A673 (cell line): ENCODE measurements at regions not wholly inside any gene's neighbourhood (a gene's known extent, or its start where the extent isn't known, plus 50 kb on each side); places are given as distances from the start of the nearest gene placed in this dataset.

Experiments
- BruUV-seq: library from RNA; stranded (reverse); fragments of 400-500 nt; replicated peaks from 2 replicates; lab custom pipeline; 2021; lab: Mats Ljungman, UMichigan
- CTCF ChIA-PET: fragments of 300-600 bp; sonication (Branson Sonifier 250); formaldehyde crosslinking; loops from one replicate; lab custom pipeline; 2022; ENCODE audit warnings: antibody characterized with exemption; lab: Charles Lee
- POLR2A ChIA-PET: fragments of 300-600 bp; sonication (Branson Sonifier 250); formaldehyde crosslinking; loops from one replicate; lab custom pipeline; 2022; ENCODE audit warnings: antibody characterized with exemption; ENCODE audit not compliant: low non-redundant PET; lab: Charles Lee
- DNase-seq: peaks from one replicate; pipeline ENCODE4 v3.0.0-alpha.2; 2015; ENCODE audit warnings: low spot score
- H3K27ac ChIP-seq: fragments of 200-600 bp; sonication (generic); 2 replicates; pipeline ENCODE4 v1.5.1; 2016; ENCODE audit warnings: mixed run types, low read depth, mild to moderate bottlenecking, mixed read lengths, antibody characterized with exemption, low read length; ENCODE audit not compliant: poor library complexity, severe bottlenecking
- H3K27me3 ChIP-seq: fragments of 200-600 bp; sonication (generic); replicated peaks from 2 replicates; pipeline ENCODE4 v1.6.1; 2017; ENCODE audit warnings: mixed run types, low read depth, mild to moderate bottlenecking, mixed read lengths, antibody characterized with exemption, low read length; ENCODE audit not compliant: insufficient read depth, poor library complexity
- H3K36me3 ChIP-seq: fragments of 200-600 bp; sonication (generic); 2 replicates; pipeline ENCODE4 v1.6.1; 2016; ENCODE audit warnings: mixed run types, mild to moderate bottlenecking, mixed read lengths, antibody characterized with exemption, low read length; ENCODE audit not compliant: insufficient read depth, poor library complexity, severe bottlenecking
- H3K4me1 ChIP-seq: fragments of 200-600 bp; sonication (generic); 2 replicates; pipeline ENCODE4 v1.6.1; 2017; ENCODE audit warnings: mixed run types, mild to moderate bottlenecking, mixed read lengths, antibody characterized with exemption, low read length; ENCODE audit not compliant: insufficient read depth, poor library complexity, severe bottlenecking
- H3K4me3 ChIP-seq: fragments of 200-600 bp; sonication (generic); 2 replicates; pipeline ENCODE4 v1.5.1; 2016; ENCODE audit warnings: low read depth, mixed run types, mild to moderate bottlenecking, mixed read lengths, low read length; ENCODE audit not compliant: poor library complexity, severe bottlenecking
- H3K9me3 ChIP-seq: fragments of 200-600 bp; sonication (generic); 2 replicates; pipeline ENCODE4 v1.6.1; 2016; ENCODE audit warnings: mixed run types, low read depth, mild to moderate bottlenecking, mixed read lengths, antibody characterized with exemption, low read length; ENCODE audit not compliant: poor library complexity, severe bottlenecking
- EZH2 ChIP-seq: fragments of 200-600 bp; sonication (generic); IDR thresholded peaks from 2 replicates; pipeline ENCODE4 v1.6.1; 2017; ENCODE audit warnings: borderline replicate concordance, low read depth, mild to moderate bottlenecking, mixed read lengths, antibody characterized with exemption, low read length; ENCODE audit not compliant: poor library complexity, severe bottlenecking
- intact Hi-C: fragments of 100-400 bp; cut with micrococcal nuclease; formaldehyde crosslinking; loops from one replicate; pipeline ENCODE4 v1.10.0; 2022; ENCODE audit not compliant: unreplicated experiment
- TF ChIP-seq, protein P1 (sequence below): fragments of 300-800, 200-600 bp; sonication (generic); conservative IDR thresholded peaks from 2 replicates; pipeline ENCODE4 v1.5.1; 2017; ENCODE audit warnings: low read depth, mild to moderate bottlenecking, antibody characterized with exemption, low read length, moderate library complexity, mixed read lengths

DNA sequence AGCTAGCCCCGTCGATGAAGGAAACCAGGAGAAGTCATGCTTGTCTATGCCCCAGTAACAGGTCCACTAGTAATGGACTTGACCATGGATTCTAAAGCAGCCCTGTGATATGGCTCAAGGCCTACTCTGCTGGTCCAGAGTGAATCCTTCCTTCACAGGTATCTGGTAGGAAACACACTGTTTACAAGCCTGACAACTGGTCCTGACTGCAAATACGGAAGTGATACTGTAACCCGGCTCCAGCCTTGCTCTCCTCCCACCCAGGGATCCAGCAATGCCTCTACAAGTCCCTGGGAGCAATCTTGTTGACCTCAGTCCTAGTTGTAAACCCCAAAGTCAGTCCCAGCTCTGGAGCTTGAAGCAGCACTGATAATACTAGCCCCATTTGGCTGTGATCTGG is 239.2 kb upstream of the GRID2 start:
- ChIA-PET CTCF (no interaction called here), POLR2A (no interaction called here)
- BruUV-seq: no TSS peak
- Histone ChIP-seq H3K4me3 (no peak overlapping the region), H3K27ac (no peak overlapping the region), H3K4me1 (no peaks in the 10 kb centered on the region), H3K9me3 (no peaks in the 10 kb centered on the region), H3K27me3 (no peaks in the 10 kb centered on the region), H3K36me3 (no peaks in the 10 kb centered on the region)
- no peak for DNase-seq
- intact Hi-C loops: no loop called here
- TF ChIP-seq, protein P1, sequence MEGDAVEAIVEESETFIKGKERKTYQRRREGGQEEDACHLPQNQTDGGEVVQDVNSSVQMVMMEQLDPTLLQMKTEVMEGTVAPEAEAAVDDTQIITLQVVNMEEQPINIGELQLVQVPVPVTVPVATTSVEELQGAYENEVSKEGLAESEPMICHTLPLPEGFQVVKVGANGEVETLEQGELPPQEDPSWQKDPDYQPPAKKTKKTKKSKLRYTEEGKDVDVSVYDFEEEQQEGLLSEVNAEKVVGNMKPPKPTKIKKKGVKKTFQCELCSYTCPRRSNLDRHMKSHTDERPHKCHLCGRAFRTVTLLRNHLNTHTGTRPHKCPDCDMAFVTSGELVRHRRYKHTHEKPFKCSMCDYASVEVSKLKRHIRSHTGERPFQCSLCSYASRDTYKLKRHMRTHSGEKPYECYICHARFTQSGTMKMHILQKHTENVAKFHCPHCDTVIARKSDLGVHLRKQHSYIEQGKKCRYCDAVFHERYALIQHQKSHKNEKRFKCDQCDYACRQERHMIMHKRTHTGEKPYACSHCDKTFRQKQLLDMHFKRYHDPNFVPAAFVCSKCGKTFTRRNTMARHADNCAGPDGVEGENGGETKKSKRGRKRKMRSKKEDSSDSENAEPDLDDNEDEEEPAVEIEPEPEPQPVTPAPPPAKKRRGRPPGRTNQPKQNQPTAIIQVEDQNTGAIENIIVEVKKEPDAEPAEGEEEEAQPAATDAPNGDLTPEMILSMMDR: no peak
- TF ChIP-seq EZH2: no peak

DNA sequence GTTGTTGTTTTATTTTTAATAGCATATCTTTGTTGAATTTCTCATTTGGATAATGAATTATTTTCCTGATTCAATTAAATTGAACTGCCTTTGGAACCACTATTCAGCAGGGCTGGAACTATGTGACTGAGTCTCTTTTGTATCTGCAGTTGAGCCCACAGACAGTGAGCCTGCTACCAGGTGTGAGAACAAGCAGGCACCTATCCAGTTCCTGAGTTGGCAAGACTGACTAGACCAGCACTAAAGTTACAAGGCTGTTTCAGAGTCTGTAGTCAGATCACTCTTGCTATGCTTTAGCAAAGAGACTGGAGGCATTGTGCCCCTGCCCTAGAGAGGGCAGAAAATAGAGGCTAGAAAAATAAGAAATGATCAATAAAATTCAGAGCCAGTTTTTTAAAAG is 237.3 kb upstream of the GRID2 start:
- ChIA-PET CTCF (no interaction called here), POLR2A (no interaction called here)
- Histone ChIP-seq H3K9me3 (no peaks in the 10 kb centered on the region), H3K27me3 (no peaks in the 10 kb centered on the region), H3K36me3 (no peaks in the 10 kb centered on the region), H3K4me3 (no peak overlapping the region), H3K4me1 (no peaks in the 10 kb centered on the region), H3K27ac (no peak overlapping the region)
- intact Hi-C loops: no loop called here
- BruUV-seq: no TSS peak
- TF ChIP-seq, protein P1: no peak
- no peak for TF ChIP-seq EZH2
- no peak for DNase-seq

DNA sequence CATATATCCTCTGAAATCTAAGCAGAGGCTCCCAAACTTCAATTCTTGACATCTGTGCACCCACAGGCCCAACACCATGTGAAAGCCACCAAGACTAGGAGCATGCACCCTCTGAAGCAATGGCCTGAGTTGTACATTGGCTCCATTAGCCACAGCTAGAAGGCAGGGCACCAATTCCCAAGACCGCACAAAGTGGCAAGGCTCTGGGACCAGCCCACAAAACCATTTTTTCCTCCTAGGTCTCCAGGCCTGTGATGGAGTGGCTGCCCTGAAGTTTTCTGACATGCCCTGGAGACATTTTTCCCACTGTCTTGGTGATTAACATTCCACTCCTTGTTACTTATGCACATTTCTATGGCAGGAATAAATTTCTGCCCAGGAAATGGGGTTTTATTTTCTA is 232.2 kb upstream of the GRID2 start:
- Histone ChIP-seq H3K27me3 (no peaks in the 10 kb centered on the region), H3K4me1 (no peaks in the 10 kb centered on the region), H3K36me3 (no peaks in the 10 kb centered on the region), H3K4me3 (no peak overlapping the region), H3K9me3 (no peaks in the 10 kb centered on the region), H3K27ac (no peak overlapping the region)
- CTCF ChIA-PET: no interaction called here
- POLR2A ChIA-PET: no interaction called here
- intact Hi-C loops: no loop called here
- TF ChIP-seq, protein P1: no peak
- no peak for TF ChIP-seq EZH2
- BruUV-seq: no TSS peak
- no peak for DNase-seq
